Thymus (tissue), 11 donors: ENCODE measurements at regions not wholly inside any gene's neighbourhood (a gene's known extent, or its start where the extent isn't known, plus 50 kb on each side); places are given as distances from the start of the nearest gene placed in this dataset.

Source experiments
- DNase-seq, 9 donors: peaks; one replicate each; pipeline ENCODE4 v3.0.0-alpha.2; 2013; ENCODE audit warnings: low spot score in 9 of 9, low read depth in 6 of 9, missing footprints in 1 of 9
- H3K27ac ChIP-seq, 2 donors: one replicate each; pipeline ENCODE4 v1.5.1; 2013; ENCODE audit warnings: control low read depth in 1 of 2, low read depth in 1 of 2, low read length in 1 of 2, mild to moderate bottlenecking in 1 of 2, moderate library complexity in 1 of 2
- H3K27me3 ChIP-seq, 2 donors: one replicate each; pipeline ENCODE4 v1.5.1; 2013; ENCODE audit warnings: low read length in 1 of 2; ENCODE audit not compliant: control insufficient read depth in 2 of 2, insufficient read depth in 1 of 2
- H3K36me3 ChIP-seq, 2 donors: one replicate each; pipeline ENCODE4 v1.5.1; 2013; ENCODE audit warnings: low read length in 1 of 2, mild to moderate bottlenecking in 1 of 2, moderate library complexity in 1 of 2; ENCODE audit not compliant: control insufficient read depth in 2 of 2, insufficient read depth in 2 of 2
- H3K4me1 ChIP-seq, 2 donors: one replicate each; pipeline ENCODE4 v1.5.1; 2013; ENCODE audit warnings: low read length in 2 of 2; ENCODE audit not compliant: control insufficient read depth in 2 of 2, insufficient read depth in 2 of 2
- H3K4me3 ChIP-seq, 2 donors: one replicate each; pipeline ENCODE4 v1.5.1; 2013; ENCODE audit warnings: low read length in 2 of 2, control low read depth in 1 of 2, mild to moderate bottlenecking in 1 of 2
- H3K9me3 ChIP-seq, 2 donors: one replicate each; pipeline ENCODE4 v1.5.1; 2013; ENCODE audit warnings: low read length in 1 of 2, mild to moderate bottlenecking in 1 of 2; ENCODE audit not compliant: control insufficient read depth in 2 of 2, insufficient read depth in 1 of 2
- WGBS: extraction: QIAGEN DNeasy Blood & Tissue Kit; methylation state at CpG from one replicate; pipeline ENCODE4 v1.1.7; 2013; 5-methylcytosine and 5-hydroxymethylcytosine counted together
- donor health status: healthy.

- no peaks in the 10 kb centered on the region for H3K4me1 ChIP-seq
- 96% methylated on average over 24 of the region's 24 CpGs for WGBS
- DNase-seq: no peak
These were observed 77.6 kb downstream of the RIPK4 start for GRCh38 chr21:41689289-41689583.

GRCh38 chr21:41687633-41688032, 79.2 kb downstream of the RIPK4 start:
- DNase-seq: no peak
- WGBS: over 99% methylated on average over 2 of the region's 2 CpGs
- no peaks in the 10 kb centered on the region for H3K9me3 ChIP-seq
- peaks cover 2 to 35% of the 10 kb centered on the region in 2 donors for H3K27me3 ChIP-seq
- H3K4me3 ChIP-seq: no peak overlapping the region
- no peak overlapping the region for H3K27ac ChIP-seq
- no peaks in the 10 kb centered on the region for H3K4me1 ChIP-seq
- H3K36me3 ChIP-seq: no peaks in the 10 kb centered on the region

More at GRCh38 chr21:41689289-41689583, 77.6 kb downstream of the RIPK4 start:
- no peaks in the 10 kb centered on the region for H3K9me3 ChIP-seq
- H3K4me3 ChIP-seq: no peak overlapping the region
- no peaks in the 10 kb centered on the region for H3K36me3 ChIP-seq
- H3K27ac ChIP-seq: no peak overlapping the region
- H3K27me3 ChIP-seq: peaks cover 2 to 38% of the 10 kb centered on the region in 2 donors

- H3K4me1 ChIP-seq: no peaks in the 10 kb centered on the region
- no peaks in the 10 kb centered on the region for H3K9me3 ChIP-seq
- WGBS: 96% methylated on average over 9 of the region's 9 CpGs
- no peak for DNase-seq
- H3K27ac ChIP-seq: no peak overlapping the region
- no peaks in the 10 kb centered on the region for H3K36me3 ChIP-seq
- peaks cover 2 to 32% of the 10 kb centered on the region in 2 donors for H3K27me3 ChIP-seq
- no peak overlapping the region for H3K4me3 ChIP-seq
These were observed 80.2 kb downstream of the RIPK4 start for GRCh38 chr21:41686664-41687063.

GRCh38 chr21:41685511-41686149, 81.2 kb downstream of the RIPK4 start:
- Histone ChIP-seq H3K4me3 (no peak overlapping the region), H3K4me1 (no peaks in the 10 kb centered on the region), H3K27me3 (peaks cover 0 to 33% of the 10 kb centered on the region in 2 donors), H3K36me3 (no peaks in the 10 kb centered on the region), H3K27ac (no peak overlapping the region), H3K9me3 (no peaks in the 10 kb centered on the region)
- no peak for DNase-seq
- WGBS: 93% methylated on average over 8 of the region's 8 CpGs

GRCh38 chr21:41684381-41685245, 82.2 kb downstream of the RIPK4 start:
- WGBS: 87% methylated on average over 26 of the region's 26 CpGs
- DNase-seq: no peak

GRCh38 chr21:41683815-41684214, 83.0 kb downstream of the RIPK4 start:
- peaks cover 0 to 43% of the 10 kb centered on the region in 2 donors for H3K27me3 ChIP-seq
- peaks cover 0 to 2% of the 10 kb centered on the region in 2 donors for H3K4me1 ChIP-seq
- H3K9me3 ChIP-seq: no peaks in the 10 kb centered on the region
- WGBS: 81% methylated on average over 10 of the region's 10 CpGs
- no peak overlapping the region for H3K4me3 ChIP-seq
- no peaks in the 10 kb centered on the region for H3K36me3 ChIP-seq
- no peak overlapping the region for H3K27ac ChIP-seq
- DNase-seq: no peak

More at GRCh38 chr21:41684381-41685245, 82.2 kb downstream of the RIPK4 start:
- Histone ChIP-seq H3K27ac (peak overlapping the region in 1 of 2 donors; percentile 55), H3K9me3 (no peaks in the 10 kb centered on the region), H3K36me3 (no peaks in the 10 kb centered on the region), H3K4me3 (no peak overlapping the region), H3K4me1 (no peaks in the 10 kb centered on the region), H3K27me3 (peaks cover 0 to 37% of the 10 kb centered on the region in 2 donors)

GRCh38 chr21:41682719-41683179, 84.1 kb downstream of the RIPK4 start:
- Histone ChIP-seq H3K27ac (no peak overlapping the region), H3K9me3 (no peaks in the 10 kb centered on the region), H3K36me3 (no peaks in the 10 kb centered on the region), H3K4me3 (no peak overlapping the region), H3K27me3 (peaks cover 0 to 49% of the 10 kb centered on the region in 2 donors), H3K4me1 (peaks cover 0 to 11% of the 10 kb centered on the region in 2 donors)
- DNase-seq: no peak
- WGBS: 78% methylated on average over 17 of the region's 17 CpGs

- Histone ChIP-seq H3K36me3 (no peaks in the 10 kb centered on the region), H3K27me3 (peaks cover 0 to 52% of the 10 kb centered on the region in 2 donors), H3K4me1 (peaks cover 0 to 11% of the 10 kb centered on the region in 2 donors), H3K27ac (no peak overlapping the region), H3K9me3 (no peaks in the 10 kb centered on the region), H3K4me3 (no peak overlapping the region)
- no peak for DNase-seq
- 90% methylated on average over 24 of the region's 24 CpGs for WGBS
These were observed 84.7 kb downstream of the RIPK4 start for GRCh38 chr21:41681939-41682718.
